GM12878 (cell line): ENCODE measurements at regions not wholly inside any gene's neighbourhood (a gene's known extent, or its start where the extent isn't known, plus 50 kb on each side); places are given as distances from the start of the nearest gene placed in this dataset.

Experiments
- ATAC-seq: fragments of 200-7000 bp; cut with Tn5 transposase; 3 replicates; pipeline ENCODE4 v1.9.1; 2020; ENCODE audit warnings: mild to moderate bottlenecking, moderate library complexity
- BruUV-seq: library from RNA; stranded (reverse); fragments of 400-500 nt; replicated peaks from 2 replicates; lab custom pipeline; 2021; lab: Mats Ljungman, UMichigan
- CTCF ChIA-PET: fragments of 300-600 bp; sonication (Branson Sonifier 250); formaldehyde crosslinking; extraction: SDS; loops from one replicate; lab custom pipeline; 2021; ENCODE audit warnings: inconsistent platforms; lab: Yijun Ruan, JAX
- POLR2A ChIA-PET: fragments of 350-600 bp; formaldehyde crosslinking; extraction: SDS; loops from one replicate; lab custom pipeline; 2021; ENCODE audit warnings: inconsistent platforms; lab: Charles Lee
- RAD21 ChIA-PET: fragments of 300-600 bp; sonication (Branson Sonifier 250); formaldehyde crosslinking; loops from one replicate; lab custom pipeline; 2023; ENCODE audit warnings: antibody characterized with exemption; ENCODE audit not compliant: unreplicated experiment; lab: Charles Lee
- SMC1A ChIA-PET: fragments of 300-600 bp; sonication (Branson Sonifier 250); formaldehyde crosslinking; loops from one replicate; lab custom pipeline; 2023; ENCODE audit not compliant: unreplicated experiment, uncharacterized antibody; lab: Charles Lee
- DNase-seq: peaks from one replicate; pipeline ENCODE4 v3.0.0-alpha.2; 2011; ENCODE audit warnings: low read depth, low spot score
- FAIRE-seq: peaks from 3 replicates; lab custom pipeline; 2011; peaks lifted over from hg19 to GRCh38; lab: Jason Lieb, UNC
- H2AFZ ChIP-seq: 2 replicates; pipeline ENCODE4 v1.6.0; 2011; ENCODE audit warnings: low read depth, low read length, control low read depth; ENCODE audit not compliant: control insufficient read depth
- H3K27ac ChIP-seq: 2 replicates; pipeline ENCODE4 v1.5.1; 2011; ENCODE audit warnings: control low read depth; ENCODE audit not compliant: control insufficient read depth, insufficient read depth
- H3K27me3 ChIP-seq, 2 experiments: replicated peaks in 1 of 2; 2 replicates each; pipeline versions ENCODE4 v1.6.0 to v1.6.1; 2011; ENCODE audit warnings: low read length in 1 of 2; ENCODE audit not compliant: control insufficient read depth in 2 of 2, insufficient read depth in 2 of 2
- H3K36me3 ChIP-seq, 2 experiments: 2 replicates each; pipeline ENCODE4 v1.5.1; 2011; ENCODE audit warnings: low read length in 1 of 2; ENCODE audit not compliant: control insufficient read depth in 2 of 2, insufficient read depth in 2 of 2
- H3K4me1 ChIP-seq: 2 replicates; pipeline ENCODE4 v1.6.1; 2011; ENCODE audit warnings: mild to moderate bottlenecking, low read length, moderate library complexity, mixed read lengths; ENCODE audit not compliant: control insufficient read depth, insufficient read depth
- H3K4me2 ChIP-seq: 2 replicates; pipeline ENCODE4 v1.6.0; 2011; ENCODE audit warnings: control low read depth; ENCODE audit not compliant: control insufficient read depth, insufficient read depth
- H3K4me3 ChIP-seq: fragments of 200-600 bp; sonication (generic); 2 replicates; pipeline ENCODE4 v1.5.1; 2016
- H3K79me2 ChIP-seq: 2 replicates; pipeline ENCODE4 v1.6.0; 2011; ENCODE audit warnings: low read length; ENCODE audit not compliant: control insufficient read depth, insufficient read depth
- H3K9ac ChIP-seq: 2 replicates; pipeline ENCODE4 v1.8.0; 2011; ENCODE audit warnings: low read length, control low read depth, mixed read lengths; ENCODE audit not compliant: control insufficient read depth, insufficient read depth
- H3K9me3 ChIP-seq: replicated peaks from 3 replicates; pipeline ENCODE4 v1.5.1; 2011; ENCODE audit warnings: mild to moderate bottlenecking, low read length; ENCODE audit not compliant: control insufficient read depth, insufficient read depth
- H4K20me1 ChIP-seq: 2 replicates; pipeline ENCODE4 v1.6.0; 2011; ENCODE audit not compliant: control insufficient read depth, insufficient read depth
- EED ChIP-seq: sonication (generic); IDR thresholded peaks from 2 replicates; pipeline ENCODE4 v1.6.1; 2016; ENCODE audit warnings: antibody characterized with exemption, low read depth
- IKZF1 ChIP-seq: fragments of 450-650 bp; conservative IDR thresholded peaks from 2 replicates; pipeline ENCODE4 v1.6.1; 2017; ENCODE audit warnings: antibody characterized with exemption, mild to moderate bottlenecking
- NFXL1 ChIP-seq: fragments of 450-650 bp; IDR thresholded peaks from 2 replicates; pipeline ENCODE4 v1.6.1; 2017; ENCODE audit warnings: antibody characterized with exemption, mild to moderate bottlenecking, borderline replicate concordance
- NKRF ChIP-seq: fragments of 450-650 bp; conservative IDR thresholded peaks from 2 replicates; pipeline ENCODE4 v1.6.1; 2017; ENCODE audit warnings: mild to moderate bottlenecking, moderate library complexity
- PBX3 ChIP-seq: IDR thresholded peaks from 2 replicates; pipeline ENCODE4 v1.6.1; 2011; ENCODE audit warnings: mild to moderate bottlenecking, low read depth, low read length, moderate library complexity; ENCODE audit not compliant: insufficient replicate concordance
- RELB ChIP-seq: fragments of 450-650 bp; IDR thresholded peaks from 2 replicates; pipeline ENCODE4 v1.6.1; 2017; ENCODE audit warnings: low read depth, mild to moderate bottlenecking, moderate library complexity
- SMAD1 ChIP-seq: fragments of 450-650 bp; IDR thresholded peaks from 2 replicates; pipeline ENCODE4 v1.6.1; 2018; ENCODE audit warnings: mild to moderate bottlenecking, low read depth; ENCODE audit not compliant: partially characterized antibody
- SUZ12 ChIP-seq: fragments of 200-600 bp; sonication (generic); IDR thresholded peaks from one replicate; pipeline ENCODE4 v1.6.1; 2018; ENCODE audit warnings: antibody characterized with exemption, mild to moderate bottlenecking; ENCODE audit not compliant: unreplicated experiment
- TCF3 ChIP-seq: IDR thresholded peaks from 2 replicates; pipeline ENCODE4 v1.6.1; 2012; ENCODE audit warnings: low read depth, mild to moderate bottlenecking, low read length, borderline replicate concordance; ENCODE audit not compliant: insufficient read depth
- WGBS: methylation state at CpG from one replicate; pipeline ENCODE4 v1.1.6; 2016; ENCODE audit warnings: low lambda C conversion rate; ENCODE audit not compliant: insufficient replicate concordance, insufficient coverage; ENCODE audit errors: missing lambda C conversion rate; 5-methylcytosine and 5-hydroxymethylcytosine counted together
- in situ Hi-C: fragments of 300-500 bp; cut with MboI; formaldehyde crosslinking; loops from 9 replicates; pipeline ENCODE4 v1.14.3; 2018; ENCODE audit warnings: mixed read lengths
- intact Hi-C: fragments of 100-400 bp; cut with micrococcal nuclease; formaldehyde crosslinking; loops from one replicate; pipeline ENCODE4 v1.14.2; 2022; ENCODE audit not compliant: unreplicated experiment

GRCh38 chr10:1920941-1921340, 183.6 kb upstream of the ADARB2 start:
- no peak overlapping the region for H3K4me2 ChIP-seq
- TF ChIP-seq EED (no peak), RELB (no peak), SUZ12 (no peak), IKZF1 (no peak), TCF3 (no peak), SMAD1 (no peak), PBX3 (no peak), NKRF (no peak), NFXL1 (no peak)
- TF ChIP-seq, all 136 proteins: peak for 0
- no peaks in the 10 kb centered on the region for H4K20me1 ChIP-seq
- H3K79me2 ChIP-seq = no peaks in the 10 kb centered on the region
- SMC1A ChIA-PET = interaction anchor here (1.2 to 1.4 kb wide), 2 partner anchors 9 to 166 kb away, joined by 3 read pairs; no protein-coding TSS in a partner anchor
- FAIRE-seq (no peak), ATAC-seq (no peak), DNase-seq (no peak)
- no peak overlapping the region for H2AFZ ChIP-seq
- POLR2A ChIA-PET = no interaction called here
- no peaks in the 10 kb centered on the region for H3K4me1 ChIP-seq
- no peak overlapping the region for H3K9ac ChIP-seq
- in situ Hi-C loops (no loop called here), intact Hi-C loops (no loop called here)
- CTCF ChIA-PET = no interaction called here
- no peaks in the 10 kb centered on the region for H3K9me3 ChIP-seq
- H3K4me3 ChIP-seq = no peak overlapping the region
- H3K36me3 ChIP-seq = no peaks in the 10 kb centered on the region
- RAD21 ChIA-PET = no interaction called here
- no peak overlapping the region for H3K27ac ChIP-seq
- H3K27me3 ChIP-seq = no peaks in the 10 kb centered on the region
- WGBS = 29% methylated on average over 4 of the region's 4 CpGs
- no TSS peak for BruUV-seq
